CD14-positive monocyte (primary cell): ENCODE measurements at regions not wholly inside any gene's neighbourhood (a gene's known extent, or its start where the extent isn't known, plus 50 kb on each side); places are given as distances from the start of the nearest gene placed in this dataset.

Source experiments
- DNase-seq, 3 donors: peaks; one replicate each; pipeline ENCODE4 v3.0.0-alpha.2; 2011 to 2022
- H2AFZ ChIP-seq: 2 replicates; pipeline ENCODE4 v1.6.0; 2012; ENCODE audit warnings: mild to moderate bottlenecking, low read depth, low read length, inconsistent platforms; ENCODE audit not compliant: insufficient read depth, poor library complexity, severe bottlenecking
- H3K27ac ChIP-seq, 2 donors: 1 replicate in 1 of 2; 2 replicates in 1 of 2; pipeline ENCODE4 v1.5.1; 2012 to 2013; ENCODE audit warnings: low read length in 2 of 2, control low read depth in 1 of 2, inconsistent platforms in 1 of 2, low read depth in 1 of 2, mild to moderate bottlenecking in 1 of 2
- H3K27me3 ChIP-seq, 2 donors: one replicate each; pipeline versions ENCODE4 v1.6.0 to v1.6.1; 2011 to 2013; ENCODE audit warnings: low read length in 2 of 2; ENCODE audit not compliant: control insufficient read depth in 2 of 2, insufficient read depth in 2 of 2
- H3K36me3 ChIP-seq, 2 donors: replicated peaks in 1 of 2; 1 replicate in 1 of 2; 2 replicates in 1 of 2; pipeline versions ENCODE4 v1.5.1 to v1.6.1; 2012 to 2013; ENCODE audit warnings: low read length in 2 of 2, control low read depth in 1 of 2, inconsistent platforms in 1 of 2, mild to moderate bottlenecking in 1 of 2; ENCODE audit not compliant: insufficient read depth in 2 of 2, control insufficient read depth in 1 of 2
- H3K4me1 ChIP-seq, 2 donors: 1 replicate in 1 of 2; 2 replicates in 1 of 2; pipeline versions ENCODE4 v1.5.1 to v1.6.1; 2012 to 2013; ENCODE audit warnings: low read length in 2 of 2, control low read depth in 1 of 2, inconsistent platforms in 1 of 2, mild to moderate bottlenecking in 1 of 2, moderate library complexity in 1 of 2; ENCODE audit not compliant: insufficient read depth in 2 of 2, control insufficient read depth in 1 of 2
- H3K4me2 ChIP-seq: replicated peaks from 2 replicates; pipeline ENCODE3; 2012; ENCODE audit warnings: low read length, moderate library complexity, mild to moderate bottlenecking; ENCODE audit not compliant: poor library complexity, severe bottlenecking; ENCODE audit errors: extremely low read depth
- H3K4me3 ChIP-seq, 3 experiments: fragments of 200-600 bp in 1 of 3; sonication (generic) in 1 of 3; replicated peaks in 1 of 3; 1 replicate in 2 of 3; 2 replicates in 1 of 3; pipeline ENCODE4 v1.5.1; 2011 to 2013; ENCODE audit warnings: low read length in 3 of 3, mild to moderate bottlenecking in 3 of 3, control low read depth in 2 of 3, low read depth in 2 of 3, inconsistent platforms in 1 of 3, moderate library complexity in 1 of 3
- H3K79me2 ChIP-seq: 2 replicates; pipeline ENCODE4 v1.6.0; 2012; ENCODE audit warnings: mild to moderate bottlenecking, control low read depth, inconsistent platforms, low read length, moderate library complexity; ENCODE audit not compliant: insufficient read depth
- H3K9ac ChIP-seq: 2 replicates; pipeline ENCODE4 v1.6.0; 2017; ENCODE audit warnings: low read length, mild to moderate bottlenecking; ENCODE audit not compliant: insufficient read depth, poor library complexity, severe bottlenecking
- H3K9me3 ChIP-seq, 2 donors: replicated peaks in 1 of 2; 1 replicate in 1 of 2; 2 replicates in 1 of 2; pipeline versions ENCODE4 v1.5.1 to v1.6.1; 2012 to 2013; ENCODE audit warnings: low read length in 2 of 2, control low read depth in 1 of 2; ENCODE audit not compliant: control insufficient read depth in 1 of 2, insufficient read depth in 1 of 2
- H4K20me1 ChIP-seq: 2 replicates; pipeline ENCODE4 v1.6.0; 2012; ENCODE audit warnings: mild to moderate bottlenecking, low read length, control low read depth, moderate library complexity; ENCODE audit not compliant: insufficient read depth
- H3K27ac Mint-ChIP-seq, 7 donors: one replicate each; pipeline ENCODE4 v1.8.0; 2020; ENCODE audit warnings: mild to moderate bottlenecking in 7 of 7, mixed read lengths in 7 of 7, moderate library complexity in 6 of 7, inconsistent platforms in 2 of 7
- H3K27me3 Mint-ChIP-seq, 3 donors: one replicate each; pipeline ENCODE4 v1.8.0; 2021 to 2022; ENCODE audit warnings: low read depth in 3 of 3, mild to moderate bottlenecking in 3 of 3, mixed read lengths in 3 of 3, moderate library complexity in 3 of 3, inconsistent platforms in 1 of 3
- H3K36me3 Mint-ChIP-seq, 2 donors: one replicate each; pipeline ENCODE4 v1.8.0; 2020; ENCODE audit warnings: mixed read lengths in 2 of 2, inconsistent platforms in 1 of 2, mild to moderate bottlenecking in 1 of 2
- H3K4me1 Mint-ChIP-seq: one replicate; pipeline ENCODE4 v1.8.0; 2020; ENCODE audit warnings: mild to moderate bottlenecking, mixed read lengths
- H3K4me3 Mint-ChIP-seq, 2 donors: one replicate each; pipeline ENCODE4 v1.8.0; 2020; ENCODE audit warnings: mild to moderate bottlenecking in 2 of 2, mixed read lengths in 2 of 2, moderate library complexity in 1 of 2
- H3K9me3 Mint-ChIP-seq, 7 donors: one replicate each; pipeline ENCODE4 v1.8.0; 2020 to 2022; ENCODE audit warnings: mixed read lengths in 7 of 7, mild to moderate bottlenecking in 6 of 7, moderate library complexity in 6 of 7, inconsistent platforms in 2 of 7
- CTCF ChIP-seq: fragments of 200-600 bp; IDR thresholded peaks from one replicate; pipeline ENCODE4 v1.8.0; 2022; ENCODE audit warnings: antibody characterized with exemption, mild to moderate bottlenecking
- WGBS: methylation state at CpG from one replicate; pipeline ENCODE4 v1.1.5; 2013; ENCODE audit warnings: missing lambda C conversion rate; ENCODE audit not compliant: insufficient coverage; 5-methylcytosine and 5-hydroxymethylcytosine counted together
- intact Hi-C, 2 donors: fragments of 100-400 bp; cut with micrococcal nuclease; formaldehyde crosslinking; loops; one replicate each; pipeline versions ENCODE4 v1.15.0 to v1.15.1; 2023

GRCh38 chr7:120131096-120131839, 141.7 kb upstream of the KCND2 start:
- no peaks in the 10 kb centered on the region for H3K27me3 Mint-ChIP-seq
- TF ChIP-seq CTCF, result no peak
- Histone ChIP-seq H3K4me1 (no peaks in the 10 kb centered on the region), H3K4me2 (no peak overlapping the region), H3K9me3 (peaks cover 0 to 14% of the 10 kb centered on the region in 2 donors), H3K4me3 (no peak overlapping the region), H3K27ac (no peak overlapping the region), H2AFZ (no peak overlapping the region), H3K27me3 (no peaks in the 10 kb centered on the region), H3K9ac (no peak overlapping the region), H3K36me3 (no peaks in the 10 kb centered on the region), H3K79me2 (no peaks in the 10 kb centered on the region), H4K20me1 (no peaks in the 10 kb centered on the region)
- H3K27ac Mint-ChIP-seq, result no peak overlapping the region
- no peak overlapping the region for H3K4me3 Mint-ChIP-seq
- no peaks in the 10 kb centered on the region for H3K36me3 Mint-ChIP-seq
- H3K9me3 Mint-ChIP-seq, result peaks cover 0 to 9% (median 2%) of the 10 kb centered on the region in 7 donors
- no peak for DNase-seq
- intact Hi-C loops, result no loop called here
- WGBS, result 90% methylated on average over 5 of the region's 5 CpGs
- no peaks in the 10 kb centered on the region for H3K4me1 Mint-ChIP-seq

GRCh38 chr7:120138497-120138896, 134.5 kb upstream of the KCND2 start:
- intact Hi-C loops, result no loop called here
- H3K9ac ChIP-seq, result no peak overlapping the region
- H3K27ac ChIP-seq, result no peak overlapping the region
- no peaks in the 10 kb centered on the region for H4K20me1 ChIP-seq
- no peaks in the 10 kb centered on the region for H3K9me3 ChIP-seq
- Mint-ChIP-seq H3K36me3 (no peaks in the 10 kb centered on the region), H3K4me1 (no peaks in the 10 kb centered on the region), H3K4me3 (no peak overlapping the region), H3K27me3 (no peaks in the 10 kb centered on the region), H3K27ac (no peak overlapping the region), H3K9me3 (peaks cover 0 to 2% (median 0%) of the 10 kb centered on the region in 7 donors)
- H2AFZ ChIP-seq, result no peak overlapping the region
- no peak overlapping the region for H3K4me2 ChIP-seq
- no peak for DNase-seq
- no peak overlapping the region for H3K4me3 ChIP-seq
- H3K79me2 ChIP-seq, result no peaks in the 10 kb centered on the region
- H3K4me1 ChIP-seq, result no peaks in the 10 kb centered on the region
- H3K36me3 ChIP-seq, result no peaks in the 10 kb centered on the region
- no peak for TF ChIP-seq CTCF
- H3K27me3 ChIP-seq, result no peaks in the 10 kb centered on the region
- no CpG with 5 or more reads among the region's 1 CpG for WGBS
